ENCODE measurements at regions not wholly inside any gene's neighbourhood (a gene's known extent, or its start where the extent isn't known, plus 50 kb on each side); places are given as distances from the start of the nearest gene placed in this dataset.

DNA sequence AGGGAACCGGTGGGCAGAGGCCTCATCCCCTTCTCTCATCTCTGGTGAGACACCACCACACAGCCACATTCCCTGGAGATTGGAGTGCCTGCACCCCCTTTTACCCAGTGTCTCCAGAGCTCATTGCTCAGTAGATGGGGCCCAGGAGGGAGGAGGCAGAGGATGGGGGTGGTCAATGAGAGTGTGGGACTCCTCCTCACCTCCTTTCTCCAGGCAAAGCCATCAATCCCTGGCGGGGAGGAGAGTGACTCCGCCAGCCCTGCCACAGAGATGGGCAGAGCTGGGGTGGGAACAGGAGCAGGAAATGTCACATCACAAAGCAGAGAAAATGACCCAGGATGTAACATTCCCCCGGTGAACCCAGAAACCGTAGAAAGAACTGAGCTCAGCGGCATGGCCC, 117.2 kb downstream of the MATN1 start:
- TF ChIP-seq, protein P1, sequence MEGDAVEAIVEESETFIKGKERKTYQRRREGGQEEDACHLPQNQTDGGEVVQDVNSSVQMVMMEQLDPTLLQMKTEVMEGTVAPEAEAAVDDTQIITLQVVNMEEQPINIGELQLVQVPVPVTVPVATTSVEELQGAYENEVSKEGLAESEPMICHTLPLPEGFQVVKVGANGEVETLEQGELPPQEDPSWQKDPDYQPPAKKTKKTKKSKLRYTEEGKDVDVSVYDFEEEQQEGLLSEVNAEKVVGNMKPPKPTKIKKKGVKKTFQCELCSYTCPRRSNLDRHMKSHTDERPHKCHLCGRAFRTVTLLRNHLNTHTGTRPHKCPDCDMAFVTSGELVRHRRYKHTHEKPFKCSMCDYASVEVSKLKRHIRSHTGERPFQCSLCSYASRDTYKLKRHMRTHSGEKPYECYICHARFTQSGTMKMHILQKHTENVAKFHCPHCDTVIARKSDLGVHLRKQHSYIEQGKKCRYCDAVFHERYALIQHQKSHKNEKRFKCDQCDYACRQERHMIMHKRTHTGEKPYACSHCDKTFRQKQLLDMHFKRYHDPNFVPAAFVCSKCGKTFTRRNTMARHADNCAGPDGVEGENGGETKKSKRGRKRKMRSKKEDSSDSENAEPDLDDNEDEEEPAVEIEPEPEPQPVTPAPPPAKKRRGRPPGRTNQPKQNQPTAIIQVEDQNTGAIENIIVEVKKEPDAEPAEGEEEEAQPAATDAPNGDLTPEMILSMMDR (IDR thresholded peaks at IDR 0.05), result no peak
- TF ChIP-seq EP300 (IDR thresholded peaks at IDR 0.05) (no peak), POLR2AphosphoS5 (IDR thresholded peaks at IDR 0.05) (no peak), POLR2A (IDR thresholded peaks at IDR 0.05; ENCODE audit: low read depth) (no peak)

All from esophagus muscularis mucosa (tissue), 4 donors.